H1 (cell line): ENCODE measurements at regions not wholly inside any gene's neighbourhood (a gene's known extent, or its start where the extent isn't known, plus 50 kb on each side); places are given as distances from the start of the nearest gene placed in this dataset.

Experiments used
- SP1 ChIP-seq: IDR thresholded peaks from 2 replicates; pipeline ENCODE4 v1.6.1; 2011; ENCODE audit warnings: low read depth, low read length
- TCF12 ChIP-seq: IDR thresholded peaks from 2 replicates; pipeline ENCODE4 v1.6.1; 2011; ENCODE audit warnings: low read depth, mild to moderate bottlenecking, low read length

GRCh38 chr9:118360036-118360435 lies 655.8 kb downstream of the TLR4 start (continued):
- no peak for TF ChIP-seq TCF12
- TF ChIP-seq SP1, result no peak
